HG03520 (cell line): ENCODE measurements at regions not wholly inside any gene's neighbourhood (a gene's known extent, or its start where the extent isn't known, plus 50 kb on each side); places are given as distances from the start of the nearest gene placed in this dataset.

Experiments
- ATAC-seq: cut with Tn5 transposase; IDR thresholded peaks from one replicate; pipeline ENCODE4 v1.9.1; 2021; ENCODE audit warnings: mild to moderate bottlenecking, moderate library complexity; ENCODE audit not compliant: unreplicated experiment

DNA sequence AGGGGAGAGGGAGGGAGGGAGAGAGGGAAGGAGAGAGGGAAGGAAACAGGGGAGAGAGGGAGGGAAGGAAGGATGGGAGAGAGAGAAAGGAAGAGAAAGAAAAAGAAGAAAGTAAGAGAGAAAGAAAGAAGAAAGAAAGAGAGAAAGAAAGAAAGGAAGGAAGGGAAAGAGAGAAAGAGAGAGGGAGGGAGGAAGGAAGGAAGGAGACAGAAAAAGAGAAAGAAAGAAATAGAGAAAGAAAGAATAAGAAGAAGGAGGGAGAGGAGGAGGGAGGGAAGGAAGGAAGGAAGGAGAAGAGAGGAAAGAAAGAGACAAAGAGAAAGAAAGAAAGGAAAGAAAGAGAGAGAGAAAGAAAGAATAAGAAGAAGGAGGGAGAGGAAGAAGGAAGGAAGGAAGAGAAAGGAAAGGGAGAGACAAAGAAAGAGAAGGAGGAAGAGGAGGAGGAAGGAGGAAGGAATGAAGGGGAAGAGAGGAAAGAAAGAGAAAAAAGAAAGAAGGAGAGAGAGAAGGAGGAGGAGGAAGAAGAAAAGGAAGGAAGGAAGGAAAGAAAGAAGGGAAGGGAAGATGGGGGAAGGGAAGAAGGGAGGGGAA is 189.6 kb downstream of the PARM1 start:
- no peak for ATAC-seq

DNA sequence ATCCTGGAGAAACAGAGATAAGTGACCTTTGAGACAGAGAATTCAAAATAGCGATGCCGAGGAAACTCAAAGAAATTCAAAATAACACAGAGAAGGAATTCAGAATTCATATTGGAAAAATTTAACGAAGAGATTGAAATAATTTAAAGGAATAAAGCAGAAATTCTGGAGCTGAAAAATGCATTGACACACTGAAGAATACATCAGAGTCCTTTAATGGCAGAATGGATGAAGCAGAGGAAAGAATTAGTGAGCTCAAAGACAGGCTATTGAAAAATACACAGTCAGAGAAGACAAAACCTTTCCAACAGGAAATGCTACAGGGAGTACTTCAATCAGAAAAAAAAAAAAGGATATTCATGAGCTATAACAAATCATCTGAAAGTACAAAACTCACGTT is 185.8 kb downstream of the PARM1 start:
- no peak for ATAC-seq

DNA sequence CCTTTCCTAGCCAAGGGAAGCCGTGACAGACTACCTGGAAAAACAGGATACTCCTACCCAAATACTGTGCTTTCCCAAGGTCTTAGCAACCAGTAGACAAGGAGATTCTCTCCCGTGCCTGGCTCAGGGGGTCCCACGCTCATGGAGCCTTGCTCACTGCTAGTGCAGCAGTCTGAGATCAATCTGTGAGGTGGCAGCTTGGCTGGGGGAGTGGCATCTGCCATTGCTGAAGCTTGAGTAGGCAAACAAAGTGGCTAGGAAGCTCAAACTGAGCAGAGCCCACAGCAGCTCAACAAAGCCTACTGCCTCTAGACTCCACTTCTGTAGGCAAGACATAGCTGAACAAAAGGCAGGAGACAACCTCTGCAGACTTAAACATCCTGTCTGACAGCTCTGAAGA is 177.1 kb downstream of the PARM1 start:
- no peak for ATAC-seq

DNA sequence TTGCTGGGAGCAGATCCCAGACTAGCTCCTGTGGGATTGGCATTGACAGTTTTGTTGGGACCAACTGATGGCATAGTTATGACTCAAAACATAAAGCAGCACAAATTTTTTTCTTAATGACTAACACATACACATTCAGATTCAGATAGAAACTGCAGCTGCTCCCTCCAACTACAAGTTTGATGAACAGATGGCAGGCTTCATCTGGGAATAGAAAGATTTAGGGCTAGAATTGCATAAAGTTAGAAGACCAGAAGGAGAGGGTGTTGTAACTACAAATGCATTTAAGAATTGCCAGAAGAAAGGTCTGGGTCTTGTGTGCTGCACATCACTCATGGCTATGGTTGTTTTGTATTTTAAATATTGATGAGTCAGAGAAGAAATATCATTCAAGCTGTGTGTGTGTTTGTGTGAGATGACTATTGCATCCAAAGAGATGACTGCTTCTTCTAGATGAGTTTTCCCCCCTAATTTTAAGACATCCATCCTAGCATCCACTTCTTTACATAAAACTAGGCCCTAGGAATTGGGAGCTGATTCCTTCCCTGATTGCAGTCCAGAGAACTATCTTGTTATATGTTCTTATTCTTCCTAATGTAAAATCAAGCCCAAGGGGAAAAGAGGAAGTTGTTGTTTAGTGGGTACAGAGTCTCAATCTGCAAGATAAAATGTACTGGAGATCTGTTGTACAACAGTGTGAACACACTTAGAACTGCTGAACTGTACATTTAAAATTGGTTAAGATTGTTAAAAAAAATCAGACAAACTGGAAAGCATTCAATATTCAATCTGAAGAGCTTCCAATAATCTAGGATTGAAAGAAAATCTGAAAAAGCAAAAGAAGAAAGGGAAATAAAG is 175.1 kb downstream of the PARM1 start:
- ATAC-seq, result peak; percentile 64

DNA sequence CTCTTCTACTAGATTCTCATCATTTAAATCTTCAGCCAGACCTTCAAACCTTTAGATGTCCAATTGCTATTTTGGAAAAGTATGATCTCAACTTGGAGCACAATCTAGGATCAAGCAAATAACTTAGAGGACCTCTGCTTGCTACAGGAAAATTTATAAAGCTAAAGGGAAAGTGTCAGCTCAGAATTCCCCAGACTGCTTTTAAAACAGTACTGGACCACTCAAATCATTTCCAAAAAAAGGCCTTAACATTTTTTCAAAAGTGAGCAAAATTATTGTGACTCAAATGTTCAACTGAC is 169.8 kb downstream of the PARM1 start:
- no peak for ATAC-seq

DNA sequence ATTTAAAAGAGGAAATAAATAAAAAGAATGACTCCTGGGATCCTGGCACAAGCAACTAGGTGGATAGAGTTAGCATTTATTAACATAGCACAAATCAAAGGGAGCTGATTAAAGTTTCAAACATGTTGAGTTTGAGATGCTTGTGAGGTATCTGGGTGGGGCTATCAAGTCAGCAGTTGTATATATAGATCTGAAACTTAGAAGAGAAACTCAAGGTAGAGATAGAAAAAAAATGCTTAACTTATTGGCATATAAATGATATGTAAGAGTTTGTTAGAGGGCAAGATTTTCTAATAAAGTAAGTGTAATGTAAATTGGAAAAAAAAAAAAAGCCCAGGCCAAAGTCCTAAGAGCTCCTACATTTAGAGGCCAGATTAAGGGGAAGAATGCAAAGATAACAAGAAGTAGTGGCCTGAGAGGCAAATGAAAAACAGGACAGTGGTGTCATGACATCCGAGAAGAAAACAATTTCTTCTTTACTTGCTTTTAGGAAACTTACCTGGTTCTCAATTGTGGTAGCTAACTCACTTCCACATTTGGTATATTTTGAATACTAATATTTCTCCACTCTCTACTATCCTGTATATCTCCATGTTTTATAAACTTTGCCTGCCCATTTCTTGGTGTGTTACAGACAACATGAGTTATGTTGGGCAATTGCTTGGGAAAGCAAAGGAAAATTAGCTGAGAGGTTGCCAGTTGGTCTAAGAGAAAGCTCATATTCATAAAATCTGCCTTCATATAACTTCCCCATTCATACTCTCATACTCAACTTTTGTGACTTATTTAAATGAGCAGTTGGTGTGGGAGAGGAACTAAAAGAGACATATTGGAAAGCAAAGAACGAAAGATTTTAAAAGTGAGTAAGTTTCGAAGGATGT is 169.2 kb downstream of the PARM1 start:
- ATAC-seq, result peak; percentile 40
